MCF 10A (cell line): ENCODE measurements at regions not wholly inside any gene's neighbourhood (a gene's known extent, or its start where the extent isn't known, plus 50 kb on each side); places are given as distances from the start of the nearest gene placed in this dataset.

Experiments
- BruUV-seq: library from RNA; stranded (reverse); fragments of 400-500 nt; replicated peaks from 2 replicates; lab custom pipeline; 2021; lab: Mats Ljungman, UMichigan
- CTCF ChIA-PET: fragments of 300-600 bp; sonication (Branson Sonifier 250); formaldehyde crosslinking; extraction: SDS; loops from one replicate; lab custom pipeline; 2021; ENCODE audit warnings: antibody characterized with exemption, inconsistent platforms; lab: Yijun Ruan, JAX
- POLR2A ChIA-PET: fragments of 300-600, 350-650 bp; sonication (Branson Sonifier 250); formaldehyde crosslinking; extraction: SDS; loops from one replicate; lab custom pipeline; 2020; ENCODE audit warnings: antibody characterized with exemption, inconsistent platforms; lab: Yijun Ruan, JAX
- DNase-seq: peaks from one replicate; pipeline ENCODE4 v3.0.0-alpha.2; 2018; ENCODE audit not compliant: unreplicated experiment
- H3K27ac Mint-ChIP-seq: one replicate; pipeline ENCODE4 v1.8.0; 2022; ENCODE audit warnings: mild to moderate bottlenecking, low read depth, mixed read lengths; ENCODE audit not compliant: unreplicated experiment
- H3K27me3 Mint-ChIP-seq: one replicate; pipeline ENCODE4 v1.8.0; 2022; ENCODE audit warnings: mixed read lengths; ENCODE audit not compliant: insufficient read depth, unreplicated experiment
- H3K36me3 Mint-ChIP-seq: one replicate; pipeline ENCODE4 v1.8.0; 2022; ENCODE audit warnings: mild to moderate bottlenecking, moderate library complexity, mixed read lengths; ENCODE audit not compliant: insufficient read depth, unreplicated experiment
- H3K4me1 Mint-ChIP-seq: one replicate; pipeline ENCODE4 v1.8.0; 2022; ENCODE audit warnings: mixed read lengths; ENCODE audit not compliant: insufficient read depth, unreplicated experiment
- H3K4me3 Mint-ChIP-seq: one replicate; pipeline ENCODE4 v1.8.0; 2022; ENCODE audit warnings: mild to moderate bottlenecking, moderate library complexity, mixed read lengths; ENCODE audit not compliant: unreplicated experiment
- H3K9me3 Mint-ChIP-seq: one replicate; pipeline ENCODE4 v1.8.0; 2022; ENCODE audit warnings: mixed read lengths; ENCODE audit not compliant: unreplicated experiment
- intact Hi-C: fragments of 100-400 bp; cut with micrococcal nuclease; formaldehyde crosslinking; loops from 2 replicates; pipeline ENCODE4 v1.14.1; 2022
- TF ChIP-seq, protein P1 (sequence below): fragments of 200-600 bp; IDR thresholded peaks from one replicate; pipeline ENCODE4 v1.8.0; 2022; ENCODE audit warnings: antibody characterized with exemption, mild to moderate bottlenecking; ENCODE audit not compliant: unreplicated experiment

DNA sequence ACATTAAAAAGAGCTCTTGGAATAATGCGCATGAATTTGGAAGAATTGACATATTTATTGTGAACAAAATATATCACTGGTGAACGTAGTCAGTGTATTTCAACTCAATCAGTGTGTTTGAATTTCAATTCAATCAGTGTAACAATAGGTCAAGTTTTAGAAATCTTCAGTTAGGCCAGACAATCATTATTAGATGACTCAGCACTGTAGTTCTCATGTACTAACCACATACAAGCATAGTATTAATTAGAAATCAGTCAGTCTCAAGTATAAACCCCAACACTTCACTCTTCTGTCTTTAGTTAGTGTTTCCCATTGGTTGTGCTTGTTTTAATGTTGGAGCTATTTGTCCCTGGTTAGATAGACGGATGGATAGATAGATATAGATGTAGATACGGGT, 1247.9 kb downstream of the NXPH1 start:
- Mint-ChIP-seq H3K9me3 (no peaks in the 10 kb centered on the region), H3K27me3 (no peaks in the 10 kb centered on the region), H3K27ac (no peak overlapping the region), H3K36me3 (no peaks in the 10 kb centered on the region), H3K4me3 (no peak overlapping the region), H3K4me1 (no peaks in the 10 kb centered on the region)
- no TSS peak for BruUV-seq
- ChIA-PET CTCF (no interaction called here), POLR2A (no interaction called here)
- intact Hi-C loops, result no loop called here
- DNase-seq, result no peak
- TF ChIP-seq, protein P1, sequence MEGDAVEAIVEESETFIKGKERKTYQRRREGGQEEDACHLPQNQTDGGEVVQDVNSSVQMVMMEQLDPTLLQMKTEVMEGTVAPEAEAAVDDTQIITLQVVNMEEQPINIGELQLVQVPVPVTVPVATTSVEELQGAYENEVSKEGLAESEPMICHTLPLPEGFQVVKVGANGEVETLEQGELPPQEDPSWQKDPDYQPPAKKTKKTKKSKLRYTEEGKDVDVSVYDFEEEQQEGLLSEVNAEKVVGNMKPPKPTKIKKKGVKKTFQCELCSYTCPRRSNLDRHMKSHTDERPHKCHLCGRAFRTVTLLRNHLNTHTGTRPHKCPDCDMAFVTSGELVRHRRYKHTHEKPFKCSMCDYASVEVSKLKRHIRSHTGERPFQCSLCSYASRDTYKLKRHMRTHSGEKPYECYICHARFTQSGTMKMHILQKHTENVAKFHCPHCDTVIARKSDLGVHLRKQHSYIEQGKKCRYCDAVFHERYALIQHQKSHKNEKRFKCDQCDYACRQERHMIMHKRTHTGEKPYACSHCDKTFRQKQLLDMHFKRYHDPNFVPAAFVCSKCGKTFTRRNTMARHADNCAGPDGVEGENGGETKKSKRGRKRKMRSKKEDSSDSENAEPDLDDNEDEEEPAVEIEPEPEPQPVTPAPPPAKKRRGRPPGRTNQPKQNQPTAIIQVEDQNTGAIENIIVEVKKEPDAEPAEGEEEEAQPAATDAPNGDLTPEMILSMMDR, result no peak

DNA sequence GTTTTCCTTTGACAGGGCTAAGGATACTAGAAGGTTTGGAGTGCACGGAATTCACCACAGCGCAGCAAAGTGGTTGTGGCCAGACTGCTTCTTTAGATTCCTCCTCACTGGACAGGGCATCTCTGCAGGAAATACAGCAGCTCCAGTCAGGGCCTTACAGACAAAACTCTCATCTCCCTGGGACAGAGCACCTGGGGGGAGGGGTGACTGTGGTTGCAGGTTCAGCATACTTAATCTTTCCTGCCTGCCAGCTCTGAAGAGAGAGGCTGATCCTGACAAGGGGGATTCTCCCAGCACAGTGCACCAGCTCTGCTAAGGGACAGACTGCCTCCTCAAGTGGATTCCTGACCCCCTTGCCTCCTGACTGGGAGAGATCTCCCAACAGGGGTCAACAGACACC, 1257.9 kb downstream of the NXPH1 start:
- no peaks in the 10 kb centered on the region for H3K4me1 Mint-ChIP-seq
- TF ChIP-seq, protein P1, result no peak
- DNase-seq, result no peak
- no peaks in the 10 kb centered on the region for H3K9me3 Mint-ChIP-seq
- H3K4me3 Mint-ChIP-seq, result no peak overlapping the region
- H3K36me3 Mint-ChIP-seq, result no peaks in the 10 kb centered on the region
- CTCF ChIA-PET, result no interaction called here
- POLR2A ChIA-PET, result no interaction called here
- no TSS peak for BruUV-seq
- intact Hi-C loops, result no loop called here
- no peaks in the 10 kb centered on the region for H3K27me3 Mint-ChIP-seq
- H3K27ac Mint-ChIP-seq, result no peak overlapping the region

DNA sequence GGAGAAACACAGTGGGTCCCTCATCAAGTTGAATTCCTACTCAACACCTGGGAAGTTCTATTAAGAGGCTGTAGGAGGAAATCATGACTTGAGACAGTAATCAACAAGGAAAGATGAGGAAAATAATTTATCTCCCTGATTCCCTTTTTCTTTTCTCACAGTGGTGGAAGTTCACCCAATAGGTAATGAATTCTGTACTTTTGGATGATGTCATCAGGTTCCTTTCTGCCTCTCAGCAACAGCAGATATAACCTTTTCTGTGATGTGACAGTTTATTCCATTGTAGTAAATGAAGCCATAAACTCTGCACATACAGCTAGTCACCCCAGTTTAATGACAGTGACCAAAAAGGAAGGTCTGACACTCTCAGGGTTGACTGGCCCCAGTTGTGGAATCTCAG, 1265.0 kb downstream of the NXPH1 start:
- no TSS peak for BruUV-seq
- DNase-seq, result no peak
- no peaks in the 10 kb centered on the region for H3K9me3 Mint-ChIP-seq
- no peak overlapping the region for H3K4me3 Mint-ChIP-seq
- no peak overlapping the region for H3K27ac Mint-ChIP-seq
- H3K4me1 Mint-ChIP-seq, result no peaks in the 10 kb centered on the region
- no peaks in the 10 kb centered on the region for H3K36me3 Mint-ChIP-seq
- TF ChIP-seq, protein P1, result no peak
- ChIA-PET POLR2A (no interaction called here), CTCF (interaction anchor here (0.6 kb wide), 1 partner anchor 33 kb away, joined by 3 read pairs; no protein-coding TSS in a partner anchor)
- intact Hi-C loops, result no loop called here
- no peaks in the 10 kb centered on the region for H3K27me3 Mint-ChIP-seq

DNA sequence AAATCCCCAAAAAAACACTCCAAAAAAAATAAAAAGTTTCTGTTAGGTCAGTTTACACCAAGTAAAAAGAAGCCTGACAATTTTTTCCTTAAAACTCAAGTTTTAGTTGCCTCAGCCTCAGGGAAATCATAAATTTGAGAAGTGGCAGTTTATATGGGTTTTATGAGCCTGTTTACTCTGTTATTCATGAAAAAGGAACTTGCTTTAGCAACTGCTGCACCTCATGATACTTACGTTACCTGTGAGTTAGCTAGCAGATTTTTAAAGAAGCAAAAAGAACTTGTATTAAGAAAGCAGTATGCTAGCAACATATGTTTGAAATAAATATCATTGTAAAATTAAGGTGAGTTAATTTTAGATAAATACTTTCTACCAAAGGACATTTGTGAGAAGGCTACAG, 1264.5 kb upstream of the PHF14 start:
- intact Hi-C loops, result no loop called here
- no peaks in the 10 kb centered on the region for H3K36me3 Mint-ChIP-seq
- no peak overlapping the region for H3K4me3 Mint-ChIP-seq
- no peaks in the 10 kb centered on the region for H3K27me3 Mint-ChIP-seq
- TF ChIP-seq, protein P1, result no peak
- H3K4me1 Mint-ChIP-seq, result no peaks in the 10 kb centered on the region
- ChIA-PET CTCF (no interaction called here), POLR2A (no interaction called here)
- DNase-seq, result no peak
- H3K9me3 Mint-ChIP-seq, result no peaks in the 10 kb centered on the region
- no TSS peak for BruUV-seq
- H3K27ac Mint-ChIP-seq, result no peak overlapping the region
